HG02571 (cell line): ENCODE measurements at regions not wholly inside any gene's neighbourhood (a gene's known extent, or its start where the extent isn't known, plus 50 kb on each side); places are given as distances from the start of the nearest gene placed in this dataset.

ENCODE experiments used
- ATAC-seq: cut with Tn5 transposase; IDR thresholded peaks from one replicate; pipeline ENCODE4 v1.9.1; 2021; ENCODE audit warnings: mild to moderate bottlenecking, moderate library complexity; ENCODE audit not compliant: unreplicated experiment

- ATAC-seq: no peak
Observed at GRCh38 chr6:20312606-20313005, 89.1 kb upstream of the E2F3 start.

GRCh38 chr6:20313051-20313450, 88.6 kb upstream of the E2F3 start:
- ATAC-seq: no peak

- no peak for ATAC-seq
Observed at GRCh38 chr6:20313960-20314530, 87.6 kb upstream of the E2F3 start.

- no peak for ATAC-seq
Observed at GRCh38 chr6:20314866-20315845, 86.5 kb upstream of the E2F3 start.

- no peak for ATAC-seq
Observed at GRCh38 chr6:20317430-20317829, 84.2 kb upstream of the E2F3 start.

GRCh38 chr6:20318851-20319387, 82.8 kb upstream of the E2F3 start:
- no peak for ATAC-seq

GRCh38 chr6:20319520-20320357, 81.9 kb upstream of the E2F3 start:
- ATAC-seq: peak; percentile 98

GRCh38 chr6:20325641-20326421, 75.8 kb upstream of the E2F3 start:
- no peak for ATAC-seq

- no peak for ATAC-seq
Observed at GRCh38 chr6:20326422-20326728, 75.3 kb upstream of the E2F3 start.

GRCh38 chr6:20327141-20327540, 74.5 kb upstream of the E2F3 start:
- ATAC-seq: no peak

GRCh38 chr6:20328266-20328923, 73.3 kb upstream of the E2F3 start:
- no peak for ATAC-seq

- ATAC-seq: no peak
Observed at GRCh38 chr6:20328924-20329300, 72.8 kb upstream of the E2F3 start.

GRCh38 chr6:20331042-20331441, 70.6 kb upstream of the E2F3 start:
- no peak for ATAC-seq

GRCh38 chr6:20331625-20332024, 70.1 kb upstream of the E2F3 start:
- ATAC-seq: no peak

GRCh38 chr6:20332441-20333006, 69.2 kb upstream of the E2F3 start:
- no peak for ATAC-seq

GRCh38 chr6:20333721-20334269, 67.9 kb upstream of the E2F3 start:
- ATAC-seq: no peak

GRCh38 chr6:20334334-20334733, 67.3 kb upstream of the E2F3 start:
- ATAC-seq: no peak

GRCh38 chr6:20334962-20335361, 66.7 kb upstream of the E2F3 start:
- ATAC-seq: no peak

- no peak for ATAC-seq
Observed at GRCh38 chr6:20335872-20336271, 65.8 kb upstream of the E2F3 start.
